Calu3 (cell line): ENCODE measurements at regions not wholly inside any gene's neighbourhood (a gene's known extent, or its start where the extent isn't known, plus 50 kb on each side); places are given as distances from the start of the nearest gene placed in this dataset.
"Not testable (repeated sequence)": the region's sequence is repeated elsewhere in the genome, so short reads cannot be mapped to it uniquely, and the experiment has no call there.

Experiments
- BruUV-seq: library from RNA; stranded (reverse); fragments of 400-500 nt; replicated peaks from 2 replicates; lab custom pipeline; 2021; lab: Mats Ljungman, UMichigan
- CTCF ChIA-PET: fragments of 300-600 bp; sonication (Branson Sonifier 250); formaldehyde crosslinking; loops from one replicate; lab custom pipeline; 2022; ENCODE audit warnings: antibody characterized with exemption; lab: Charles Lee
- DNase-seq: peaks from one replicate; pipeline ENCODE4 v3.0.0; 2022
- H3K27ac Mint-ChIP-seq: one replicate; pipeline ENCODE4 v1.8.0; 2022; ENCODE audit warnings: mixed read lengths; ENCODE audit not compliant: unreplicated experiment
- H3K27me3 Mint-ChIP-seq: one replicate; pipeline ENCODE4 v1.8.0; 2022; ENCODE audit warnings: mixed read lengths; ENCODE audit not compliant: unreplicated experiment
- H3K36me3 Mint-ChIP-seq: one replicate; pipeline ENCODE4 v1.8.0; 2022; ENCODE audit warnings: mild to moderate bottlenecking, moderate library complexity, mixed read lengths; ENCODE audit not compliant: insufficient read depth, unreplicated experiment
- H3K4me1 Mint-ChIP-seq: one replicate; pipeline ENCODE4 v1.8.0; 2022; ENCODE audit warnings: mild to moderate bottlenecking, low read depth, mixed read lengths; ENCODE audit not compliant: unreplicated experiment
- H3K4me3 Mint-ChIP-seq: one replicate; pipeline ENCODE4 v1.8.0; 2022; ENCODE audit warnings: mild to moderate bottlenecking, low read depth, moderate library complexity, mixed read lengths; ENCODE audit not compliant: unreplicated experiment
- H3K9me3 Mint-ChIP-seq: one replicate; pipeline ENCODE4 v1.8.0; 2022; ENCODE audit warnings: low read depth, mixed read lengths; ENCODE audit not compliant: unreplicated experiment
- CTCF ChIP-seq: fragments of 200-600 bp; IDR thresholded peaks from one replicate; pipeline ENCODE4 v1.8.0; 2022; ENCODE audit warnings: antibody characterized with exemption; ENCODE audit not compliant: unreplicated experiment
- intact Hi-C: fragments of 100-400 bp; cut with micrococcal nuclease; formaldehyde crosslinking; loops from one replicate; pipeline ENCODE4 v1.10.0; 2022; ENCODE audit not compliant: unreplicated experiment

- TF ChIP-seq CTCF = no peak
- BruUV-seq = no TSS peak
- Mint-ChIP-seq H3K4me3 (no peak overlapping the region), H3K4me1 (no peaks in the 10 kb centered on the region), H3K27me3 (no peaks in the 10 kb centered on the region), H3K27ac (no peak overlapping the region), H3K9me3 (peaks cover 13% of the 10 kb centered on the region), H3K36me3 (no peaks in the 10 kb centered on the region)
- CTCF ChIA-PET = no interaction called here
- intact Hi-C loops = no loop called here
- DNase-seq = no peak
Measured at GRCh38 chrX:139324756-139325155, 205.8 kb upstream of the F9 start.

GRCh38 chrX:139320661-139321354 is 209.7 kb upstream of the F9 start:
- intact Hi-C loops, H3K27me3 Mint-ChIP-seq: not testable (repeated sequence)

GRCh38 chrX:139306675-139307074 is 223.9 kb upstream of the F9 start:
- H3K9me3 Mint-ChIP-seq = peaks cover 15% of the 10 kb centered on the region
- H3K4me3 Mint-ChIP-seq, H3K4me1 Mint-ChIP-seq, CTCF ChIA-PET, BruUV-seq, DNase-seq, H3K27me3 Mint-ChIP-seq, H3K27ac Mint-ChIP-seq, H3K36me3 Mint-ChIP-seq, intact Hi-C loops: not testable (repeated sequence)

More at GRCh38 chrX:139320661-139321354, 209.7 kb upstream of the F9 start:
- CTCF ChIA-PET, H3K4me1 Mint-ChIP-seq, H3K27ac Mint-ChIP-seq, DNase-seq, H3K9me3 Mint-ChIP-seq, H3K36me3 Mint-ChIP-seq, H3K4me3 Mint-ChIP-seq, BruUV-seq: not testable (repeated sequence)

GRCh38 chrX:139304471-139304870 is 226.1 kb upstream of the F9 start:
- Mint-ChIP-seq H3K9me3 (peaks cover 13% of the 10 kb centered on the region), H3K36me3 (no peaks in the 10 kb centered on the region), H3K4me3 (no peak overlapping the region), H3K27ac (no peak overlapping the region), H3K27me3 (no peaks in the 10 kb centered on the region), H3K4me1 (no peaks in the 10 kb centered on the region)
- no TSS peak for BruUV-seq
- intact Hi-C loops = no loop called here
- no peak for DNase-seq
- TF ChIP-seq CTCF = no peak
- CTCF ChIA-PET = no interaction called here

GRCh38 chrX:139299309-139299708 is 231.2 kb upstream of the F9 start:
- DNase-seq = no peak
- Mint-ChIP-seq H3K36me3 (no peaks in the 10 kb centered on the region), H3K9me3 (peaks cover 11% of the 10 kb centered on the region), H3K27ac (no peak overlapping the region), H3K4me3 (no peak overlapping the region), H3K27me3 (no peaks in the 10 kb centered on the region), H3K4me1 (no peaks in the 10 kb centered on the region)
- no peak for TF ChIP-seq CTCF
- intact Hi-C loops = no loop called here
- CTCF ChIA-PET = no interaction called here
- BruUV-seq = no TSS peak
